HEK293 (cell line): ENCODE measurements at regions not wholly inside any gene's neighbourhood (a gene's known extent, or its start where the extent isn't known, plus 50 kb on each side); places are given as distances from the start of the nearest gene placed in this dataset.

Source experiments
- YY1 ChIP-seq: fragments of 450-650 bp; formaldehyde crosslinking; IDR thresholded peaks from 2 replicates; pipeline ENCODE4 v1.5.1; 2018; ENCODE audit warnings: missing biosample characterization, missing genetic modification characterization
- ZBTB8A ChIP-seq: fragments of 450-650 bp; formaldehyde crosslinking; IDR thresholded peaks from 2 replicates; pipeline ENCODE4 v1.5.1; 2016; ENCODE audit warnings: missing biosample characterization, missing genetic modification characterization
- ZNF324 ChIP-seq: fragments of 450-650 bp; formaldehyde crosslinking; IDR thresholded peaks from 2 replicates; pipeline ENCODE4 v1.5.1; 2016; ENCODE audit warnings: missing biosample characterization, missing genetic modification characterization
- ZNF391 ChIP-seq: fragments of 450-650 bp; formaldehyde crosslinking; IDR thresholded peaks from 2 replicates; pipeline ENCODE4 v1.5.1; 2016; ENCODE audit warnings: low read depth, missing biosample characterization, missing genetic modification characterization, borderline replicate concordance
- ZNF660 ChIP-seq: fragments of 450-650 bp; IDR thresholded peaks from 2 replicates; pipeline ENCODE4 v1.5.1; 2018; ENCODE audit warnings: missing biosample characterization, mild to moderate bottlenecking, missing genetic modification characterization
- ZNF747 ChIP-seq: fragments of 450-650 bp; formaldehyde crosslinking; IDR thresholded peaks from 2 replicates; pipeline ENCODE4 v1.5.1; 2016; ENCODE audit warnings: missing biosample characterization, missing genetic modification characterization
- TF ChIP-seq, protein P1 (sequence below): fragments of 450-650 bp; formaldehyde crosslinking; IDR thresholded peaks from 2 replicates; pipeline ENCODE4 v1.5.1; 2016; ENCODE audit warnings: missing biosample characterization, missing genetic modification characterization
- TF ChIP-seq, protein P2 (sequence below): fragments of 450-650 bp; formaldehyde crosslinking; IDR thresholded peaks from 2 replicates; pipeline ENCODE4 v1.5.1; 2016; ENCODE audit warnings: missing biosample characterization, missing genetic modification characterization
- TF ChIP-seq, protein P3 (sequence below): fragments of 450-650 bp; formaldehyde crosslinking; IDR thresholded peaks from 2 replicates; pipeline ENCODE4 v1.5.1; 2016; ENCODE audit warnings: missing biosample characterization, missing genetic modification characterization, low read depth

DNA sequence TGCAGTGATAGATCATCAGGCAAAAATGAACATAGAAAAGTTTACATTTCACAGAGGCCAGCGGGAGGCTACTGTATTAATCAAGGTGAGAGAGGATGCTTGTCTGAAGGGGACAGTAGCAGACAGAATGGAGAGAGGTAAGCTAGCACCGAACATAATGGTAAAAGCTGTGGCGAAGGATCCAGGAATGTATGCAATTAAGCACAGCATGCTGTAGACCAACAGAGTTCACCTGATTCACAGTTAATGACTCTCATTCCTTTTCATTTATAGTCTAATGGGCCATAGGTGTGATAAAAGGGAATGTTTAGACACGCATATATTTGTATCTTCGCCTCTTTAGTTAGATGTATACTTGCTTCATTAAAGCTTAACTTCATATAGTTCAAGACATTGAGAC is 150.9 kb upstream of the MBL2 start:
- TF ChIP-seq, protein P1, sequence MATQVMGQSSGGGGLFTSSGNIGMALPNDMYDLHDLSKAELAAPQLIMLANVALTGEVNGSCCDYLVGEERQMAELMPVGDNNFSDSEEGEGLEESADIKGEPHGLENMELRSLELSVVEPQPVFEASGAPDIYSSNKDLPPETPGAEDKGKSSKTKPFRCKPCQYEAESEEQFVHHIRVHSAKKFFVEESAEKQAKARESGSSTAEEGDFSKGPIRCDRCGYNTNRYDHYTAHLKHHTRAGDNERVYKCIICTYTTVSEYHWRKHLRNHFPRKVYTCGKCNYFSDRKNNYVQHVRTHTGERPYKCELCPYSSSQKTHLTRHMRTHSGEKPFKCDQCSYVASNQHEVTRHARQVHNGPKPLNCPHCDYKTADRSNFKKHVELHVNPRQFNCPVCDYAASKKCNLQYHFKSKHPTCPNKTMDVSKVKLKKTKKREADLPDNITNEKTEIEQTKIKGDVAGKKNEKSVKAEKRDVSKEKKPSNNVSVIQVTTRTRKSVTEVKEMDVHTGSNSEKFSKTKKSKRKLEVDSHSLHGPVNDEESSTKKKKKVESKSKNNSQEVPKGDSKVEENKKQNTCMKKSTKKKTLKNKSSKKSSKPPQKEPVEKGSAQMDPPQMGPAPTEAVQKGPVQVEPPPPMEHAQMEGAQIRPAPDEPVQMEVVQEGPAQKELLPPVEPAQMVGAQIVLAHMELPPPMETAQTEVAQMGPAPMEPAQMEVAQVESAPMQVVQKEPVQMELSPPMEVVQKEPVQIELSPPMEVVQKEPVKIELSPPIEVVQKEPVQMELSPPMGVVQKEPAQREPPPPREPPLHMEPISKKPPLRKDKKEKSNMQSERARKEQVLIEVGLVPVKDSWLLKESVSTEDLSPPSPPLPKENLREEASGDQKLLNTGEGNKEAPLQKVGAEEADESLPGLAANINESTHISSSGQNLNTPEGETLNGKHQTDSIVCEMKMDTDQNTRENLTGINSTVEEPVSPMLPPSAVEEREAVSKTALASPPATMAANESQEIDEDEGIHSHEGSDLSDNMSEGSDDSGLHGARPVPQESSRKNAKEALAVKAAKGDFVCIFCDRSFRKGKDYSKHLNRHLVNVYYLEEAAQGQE (tag by site-specific recombination) = no peak
- TF ChIP-seq, protein P2, sequence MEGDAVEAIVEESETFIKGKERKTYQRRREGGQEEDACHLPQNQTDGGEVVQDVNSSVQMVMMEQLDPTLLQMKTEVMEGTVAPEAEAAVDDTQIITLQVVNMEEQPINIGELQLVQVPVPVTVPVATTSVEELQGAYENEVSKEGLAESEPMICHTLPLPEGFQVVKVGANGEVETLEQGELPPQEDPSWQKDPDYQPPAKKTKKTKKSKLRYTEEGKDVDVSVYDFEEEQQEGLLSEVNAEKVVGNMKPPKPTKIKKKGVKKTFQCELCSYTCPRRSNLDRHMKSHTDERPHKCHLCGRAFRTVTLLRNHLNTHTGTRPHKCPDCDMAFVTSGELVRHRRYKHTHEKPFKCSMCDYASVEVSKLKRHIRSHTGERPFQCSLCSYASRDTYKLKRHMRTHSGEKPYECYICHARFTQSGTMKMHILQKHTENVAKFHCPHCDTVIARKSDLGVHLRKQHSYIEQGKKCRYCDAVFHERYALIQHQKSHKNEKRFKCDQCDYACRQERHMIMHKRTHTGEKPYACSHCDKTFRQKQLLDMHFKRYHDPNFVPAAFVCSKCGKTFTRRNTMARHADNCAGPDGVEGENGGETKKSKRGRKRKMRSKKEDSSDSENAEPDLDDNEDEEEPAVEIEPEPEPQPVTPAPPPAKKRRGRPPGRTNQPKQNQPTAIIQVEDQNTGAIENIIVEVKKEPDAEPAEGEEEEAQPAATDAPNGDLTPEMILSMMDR (tag by site-specific recombination) = no peak
- TF ChIP-seq ZBTB8A (tag by site-specific recombination) (no peak), ZNF747 (tag by site-specific recombination) (no peak), ZNF391 (tag by site-specific recombination) (no peak), YY1 (tag by site-specific recombination) (no peak), ZNF660 (no peak), ZNF324 (tag by site-specific recombination) (no peak)
- TF ChIP-seq, protein P3, sequence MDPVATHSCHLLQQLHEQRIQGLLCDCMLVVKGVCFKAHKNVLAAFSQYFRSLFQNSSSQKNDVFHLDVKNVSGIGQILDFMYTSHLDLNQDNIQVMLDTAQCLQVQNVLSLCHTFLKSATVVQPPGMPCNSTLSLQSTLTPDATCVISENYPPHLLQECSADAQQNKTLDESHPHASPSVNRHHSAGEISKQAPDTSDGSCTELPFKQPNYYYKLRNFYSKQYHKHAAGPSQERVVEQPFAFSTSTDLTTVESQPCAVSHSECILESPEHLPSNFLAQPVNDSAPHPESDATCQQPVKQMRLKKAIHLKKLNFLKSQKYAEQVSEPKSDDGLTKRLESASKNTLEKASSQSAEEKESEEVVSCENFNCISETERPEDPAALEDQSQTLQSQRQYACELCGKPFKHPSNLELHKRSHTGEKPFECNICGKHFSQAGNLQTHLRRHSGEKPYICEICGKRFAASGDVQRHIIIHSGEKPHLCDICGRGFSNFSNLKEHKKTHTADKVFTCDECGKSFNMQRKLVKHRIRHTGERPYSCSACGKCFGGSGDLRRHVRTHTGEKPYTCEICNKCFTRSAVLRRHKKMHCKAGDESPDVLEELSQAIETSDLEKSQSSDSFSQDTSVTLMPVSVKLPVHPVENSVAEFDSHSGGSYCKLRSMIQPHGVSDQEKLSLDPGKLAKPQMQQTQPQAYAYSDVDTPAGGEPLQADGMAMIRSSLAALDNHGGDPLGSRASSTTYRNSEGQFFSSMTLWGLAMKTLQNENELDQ (tag by site-specific recombination) = no peak
